ENCODE measurements at regions not wholly inside any gene's neighbourhood (a gene's known extent, or its start where the extent isn't known, plus 50 kb on each side); places are given as distances from the start of the nearest gene placed in this dataset.
"Not testable (repeated sequence)": the region's sequence is repeated elsewhere in the genome, so short reads cannot be mapped to it uniquely, and the experiment has no call there.

GRCh38 chr10:33835556-33835955 lies 501.1 kb upstream of the NRP1 start:
- H3K27me3 ChIP-seq, result no peaks in the 10 kb centered on the region
- no peak for DNase-seq (ENCODE audit: low spot score in 2 of 2)
- no peak overlapping the region for H3K4me3 ChIP-seq
- H3K27ac ChIP-seq, result no peak overlapping the region
- intact Hi-C loops (cut with DNase I), result no loop called here
- no peaks in the 10 kb centered on the region for H3K4me1 ChIP-seq
- TF ChIP-seq, protein P1, sequence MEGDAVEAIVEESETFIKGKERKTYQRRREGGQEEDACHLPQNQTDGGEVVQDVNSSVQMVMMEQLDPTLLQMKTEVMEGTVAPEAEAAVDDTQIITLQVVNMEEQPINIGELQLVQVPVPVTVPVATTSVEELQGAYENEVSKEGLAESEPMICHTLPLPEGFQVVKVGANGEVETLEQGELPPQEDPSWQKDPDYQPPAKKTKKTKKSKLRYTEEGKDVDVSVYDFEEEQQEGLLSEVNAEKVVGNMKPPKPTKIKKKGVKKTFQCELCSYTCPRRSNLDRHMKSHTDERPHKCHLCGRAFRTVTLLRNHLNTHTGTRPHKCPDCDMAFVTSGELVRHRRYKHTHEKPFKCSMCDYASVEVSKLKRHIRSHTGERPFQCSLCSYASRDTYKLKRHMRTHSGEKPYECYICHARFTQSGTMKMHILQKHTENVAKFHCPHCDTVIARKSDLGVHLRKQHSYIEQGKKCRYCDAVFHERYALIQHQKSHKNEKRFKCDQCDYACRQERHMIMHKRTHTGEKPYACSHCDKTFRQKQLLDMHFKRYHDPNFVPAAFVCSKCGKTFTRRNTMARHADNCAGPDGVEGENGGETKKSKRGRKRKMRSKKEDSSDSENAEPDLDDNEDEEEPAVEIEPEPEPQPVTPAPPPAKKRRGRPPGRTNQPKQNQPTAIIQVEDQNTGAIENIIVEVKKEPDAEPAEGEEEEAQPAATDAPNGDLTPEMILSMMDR (IDR thresholded peaks at IDR 0.05), result no peak
- no peaks in the 10 kb centered on the region for H3K9me3 ChIP-seq
- no peaks in the 10 kb centered on the region for H3K36me3 ChIP-seq

DNA sequence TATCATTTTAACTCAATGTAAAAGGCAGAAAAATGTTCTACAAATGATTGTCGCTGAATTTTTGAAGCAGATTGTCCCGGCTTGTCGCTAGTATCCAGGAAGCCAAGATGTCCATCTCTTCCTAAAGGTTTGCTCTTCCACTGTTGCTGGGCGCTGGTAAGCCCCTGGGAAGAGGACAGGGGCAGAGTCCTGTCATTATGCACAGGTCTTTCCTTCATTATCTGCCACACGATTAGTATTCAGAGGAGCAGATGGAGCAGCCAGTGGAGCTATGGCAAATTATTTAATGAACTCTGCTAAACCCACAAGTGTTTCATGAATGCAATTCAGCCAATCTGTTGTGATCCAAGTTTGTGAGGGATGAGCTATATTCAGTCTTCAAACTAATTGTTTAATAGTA lies 499.1 kb upstream of the NRP1 start:
- Histone ChIP-seq H3K27ac (no peak overlapping the region), H3K4me1 (no peaks in the 10 kb centered on the region), H3K27me3 (no peaks in the 10 kb centered on the region), H3K4me3 (no peak overlapping the region), H3K9me3 (no peaks in the 10 kb centered on the region), H3K36me3 (no peaks in the 10 kb centered on the region)
- intact Hi-C loops (cut with DNase I), result no loop called here
- no peak for DNase-seq (ENCODE audit: low spot score in 2 of 2)
- TF ChIP-seq, protein P1 (IDR thresholded peaks at IDR 0.05), result no peak

GRCh38 chr10:33832124-33832787 lies 497.8 kb upstream of the NRP1 start:
- H3K4me1 ChIP-seq, result no peaks in the 10 kb centered on the region
- DNase-seq (ENCODE audit: low spot score in 2 of 2), result no peak
- H3K4me3 ChIP-seq, result no peak overlapping the region
- no peak overlapping the region for H3K27ac ChIP-seq
- TF ChIP-seq, protein P1 (IDR thresholded peaks at IDR 0.05), result no peak
- no peaks in the 10 kb centered on the region for H3K27me3 ChIP-seq
- H3K9me3 ChIP-seq, result no peaks in the 10 kb centered on the region
- no peaks in the 10 kb centered on the region for H3K36me3 ChIP-seq
- intact Hi-C loops (cut with DNase I), result no loop called here

GRCh38 chr10:33831591-33831990 lies 497.1 kb upstream of the NRP1 start:
- H3K27ac ChIP-seq, result no peak overlapping the region
- intact Hi-C loops (cut with DNase I), result no loop called here
- DNase-seq (ENCODE audit: low spot score in 2 of 2), result no peak
- H3K4me1 ChIP-seq, result no peaks in the 10 kb centered on the region
- TF ChIP-seq, protein P1 (IDR thresholded peaks at IDR 0.05), result no peak
- no peaks in the 10 kb centered on the region for H3K9me3 ChIP-seq
- no peaks in the 10 kb centered on the region for H3K27me3 ChIP-seq
- H3K36me3 ChIP-seq, result no peaks in the 10 kb centered on the region
- no peak overlapping the region for H3K4me3 ChIP-seq

GRCh38 chr10:33829899-33830298 lies 495.4 kb upstream of the NRP1 start:
- H3K4me3 ChIP-seq; H3K4me1 ChIP-seq; H3K9me3 ChIP-seq; intact Hi-C loops (cut with DNase I); DNase-seq (ENCODE audit: low spot score in 2 of 2); H3K27me3 ChIP-seq; H3K27ac ChIP-seq; H3K36me3 ChIP-seq: not testable (repeated sequence)

GRCh38 chr10:33828592-33828991 lies 494.1 kb upstream of the NRP1 start:
- H3K4me3 ChIP-seq, result no peak overlapping the region
- no peak overlapping the region for H3K27ac ChIP-seq
- no peaks in the 10 kb centered on the region for H3K4me1 ChIP-seq
- intact Hi-C loops (cut with DNase I), result no loop called here
- H3K9me3 ChIP-seq, result no peaks in the 10 kb centered on the region
- no peaks in the 10 kb centered on the region for H3K36me3 ChIP-seq
- DNase-seq (ENCODE audit: low spot score in 2 of 2), result no peak
- TF ChIP-seq, protein P1 (IDR thresholded peaks at IDR 0.05), result no peak
- H3K27me3 ChIP-seq, result no peaks in the 10 kb centered on the region

Data from ascending aorta (tissue), 2 donors.